ENCODE measurements at regions not wholly inside any gene's neighbourhood (a gene's known extent, or its start where the extent isn't known, plus 50 kb on each side); places are given as distances from the start of the nearest gene placed in this dataset.

DNA sequence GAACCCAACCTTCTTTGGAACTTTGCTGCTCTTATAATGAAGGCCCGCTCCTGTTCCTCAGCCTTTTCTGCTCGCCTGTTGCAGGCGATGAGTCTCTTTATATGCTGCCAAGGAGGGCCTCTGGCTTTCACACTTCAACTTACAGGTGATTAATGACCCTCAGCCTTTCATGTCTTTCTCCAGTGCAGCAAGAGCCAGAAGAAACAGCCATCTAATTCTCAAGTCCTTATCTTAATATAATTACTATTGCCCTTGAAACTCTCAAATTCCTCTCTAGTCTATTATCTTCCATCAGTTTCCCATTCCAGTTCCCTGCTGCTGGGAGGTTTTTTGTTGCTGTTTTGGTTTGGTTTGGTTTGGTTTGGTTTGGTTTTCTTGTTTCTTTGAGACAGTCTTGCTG, 121.8 kb upstream of the MED13 start:
- Mint-ChIP-seq H3K27ac (no peak overlapping the region), H3K9me3 (no peaks in the 10 kb centered on the region), H3K27me3 (ENCODE audit: low read depth) (peaks cover 5% of the 10 kb centered on the region), H3K36me3 (no peaks in the 10 kb centered on the region), H3K4me1 (peaks cover 6% of the 10 kb centered on the region), H3K4me3 (no peak overlapping the region)
- TF ChIP-seq, protein P1, sequence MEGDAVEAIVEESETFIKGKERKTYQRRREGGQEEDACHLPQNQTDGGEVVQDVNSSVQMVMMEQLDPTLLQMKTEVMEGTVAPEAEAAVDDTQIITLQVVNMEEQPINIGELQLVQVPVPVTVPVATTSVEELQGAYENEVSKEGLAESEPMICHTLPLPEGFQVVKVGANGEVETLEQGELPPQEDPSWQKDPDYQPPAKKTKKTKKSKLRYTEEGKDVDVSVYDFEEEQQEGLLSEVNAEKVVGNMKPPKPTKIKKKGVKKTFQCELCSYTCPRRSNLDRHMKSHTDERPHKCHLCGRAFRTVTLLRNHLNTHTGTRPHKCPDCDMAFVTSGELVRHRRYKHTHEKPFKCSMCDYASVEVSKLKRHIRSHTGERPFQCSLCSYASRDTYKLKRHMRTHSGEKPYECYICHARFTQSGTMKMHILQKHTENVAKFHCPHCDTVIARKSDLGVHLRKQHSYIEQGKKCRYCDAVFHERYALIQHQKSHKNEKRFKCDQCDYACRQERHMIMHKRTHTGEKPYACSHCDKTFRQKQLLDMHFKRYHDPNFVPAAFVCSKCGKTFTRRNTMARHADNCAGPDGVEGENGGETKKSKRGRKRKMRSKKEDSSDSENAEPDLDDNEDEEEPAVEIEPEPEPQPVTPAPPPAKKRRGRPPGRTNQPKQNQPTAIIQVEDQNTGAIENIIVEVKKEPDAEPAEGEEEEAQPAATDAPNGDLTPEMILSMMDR (IDR thresholded peaks at IDR 0.05; ENCODE audit: unreplicated experiment), result no peak
- no peak for DNase-seq (ENCODE audit: low spot score in 2 of 2, unreplicated experiment in 2 of 2)

DNA sequence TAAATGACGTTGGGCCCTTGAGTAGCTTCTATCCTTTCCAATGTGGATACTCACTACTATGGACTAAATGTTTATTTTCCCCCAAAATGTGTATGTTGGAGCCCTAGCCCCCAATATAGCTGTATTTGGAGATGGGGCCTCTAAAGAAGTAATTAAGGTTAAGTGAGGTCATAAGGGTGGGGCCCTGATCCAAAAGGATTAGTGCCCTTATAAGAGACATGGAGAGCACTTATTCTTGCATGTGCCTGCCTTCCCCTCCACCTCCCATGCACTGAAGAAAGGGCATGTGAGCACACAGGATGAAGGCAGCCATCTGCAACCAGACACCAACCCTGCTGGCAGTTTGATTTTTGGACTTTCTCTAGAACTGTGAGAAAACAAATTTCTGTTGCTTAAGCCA, 115.7 kb upstream of the MED13 start:
- no peaks in the 10 kb centered on the region for H3K4me1 Mint-ChIP-seq
- TF ChIP-seq, protein P1 (IDR thresholded peaks at IDR 0.05; ENCODE audit: unreplicated experiment), result no peak
- H3K36me3 Mint-ChIP-seq, result no peaks in the 10 kb centered on the region
- DNase-seq (ENCODE audit: low spot score in 2 of 2, unreplicated experiment in 2 of 2), result no peak
- no peak overlapping the region for H3K4me3 Mint-ChIP-seq
- H3K9me3 Mint-ChIP-seq, result peaks cover 4% of the 10 kb centered on the region
- H3K27ac Mint-ChIP-seq, result no peak overlapping the region
- peaks cover 5% of the 10 kb centered on the region for H3K27me3 Mint-ChIP-seq (ENCODE audit: low read depth)

DNA sequence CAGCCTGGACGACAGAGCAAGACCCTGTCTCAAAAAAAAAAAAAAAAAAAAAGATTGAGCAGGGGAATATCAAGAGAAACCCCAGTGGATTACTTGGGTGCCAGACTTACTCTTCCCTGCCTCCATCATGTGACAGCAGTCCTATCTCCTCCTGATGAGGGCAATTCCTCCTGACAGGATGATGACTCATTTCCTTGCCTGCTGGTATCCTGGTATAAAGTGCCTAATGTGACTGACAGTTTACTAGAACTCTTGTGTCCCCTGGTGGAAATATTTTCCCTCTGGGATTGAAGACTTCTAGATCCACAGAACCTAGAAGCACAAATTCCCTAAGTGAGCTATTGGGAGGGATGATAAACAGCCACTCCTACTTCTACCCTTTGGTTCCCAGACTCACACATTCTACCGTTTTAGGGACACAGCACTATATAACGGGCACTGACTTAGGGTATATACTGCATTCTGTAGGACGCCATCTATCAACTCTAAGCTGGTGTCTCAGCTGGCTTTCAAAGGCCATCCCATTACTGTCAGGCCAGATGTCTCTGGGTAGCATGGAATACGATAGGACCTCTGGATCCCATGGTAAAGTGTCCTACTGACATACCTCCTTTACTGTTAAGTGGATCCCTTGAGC, 114.6 kb upstream of the MED13 start:
- Mint-ChIP-seq H3K4me1 (no peaks in the 10 kb centered on the region), H3K36me3 (no peaks in the 10 kb centered on the region), H3K27me3 (ENCODE audit: low read depth) (peaks cover 2% of the 10 kb centered on the region), H3K4me3 (no peak overlapping the region), H3K27ac (no peak overlapping the region), H3K9me3 (peaks cover 4% of the 10 kb centered on the region)
- no peak for DNase-seq (ENCODE audit: low spot score in 2 of 2, unreplicated experiment in 2 of 2)
- TF ChIP-seq, protein P1 (IDR thresholded peaks at IDR 0.05; ENCODE audit: unreplicated experiment), result no peak

DNA sequence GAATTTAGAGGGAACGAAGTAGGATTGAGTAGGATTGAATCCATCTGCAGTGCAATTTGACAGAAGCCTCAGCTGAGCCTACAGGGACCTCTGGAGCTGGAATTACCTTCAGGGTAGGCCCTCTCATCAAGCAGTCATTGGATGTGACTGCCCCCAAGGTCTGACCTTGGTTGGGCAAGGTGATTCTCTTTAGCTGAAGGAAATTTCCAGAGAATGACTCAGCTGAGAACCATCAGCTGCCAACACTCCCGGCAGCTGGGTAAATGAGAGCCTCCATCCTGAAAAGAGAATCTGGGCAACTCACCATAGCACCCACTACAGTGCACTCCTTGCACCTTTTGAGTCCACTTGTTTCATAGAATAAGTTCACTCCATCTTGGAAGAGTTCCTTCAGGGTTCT, 113.5 kb upstream of the MED13 start:
- Mint-ChIP-seq H3K4me3 (no peak overlapping the region), H3K9me3 (peaks cover 4% of the 10 kb centered on the region), H3K27ac (no peak overlapping the region), H3K4me1 (no peaks in the 10 kb centered on the region), H3K36me3 (no peaks in the 10 kb centered on the region), H3K27me3 (ENCODE audit: low read depth) (no peaks in the 10 kb centered on the region)
- DNase-seq (ENCODE audit: low spot score in 2 of 2, unreplicated experiment in 2 of 2), result no peak
- TF ChIP-seq, protein P1 (IDR thresholded peaks at IDR 0.05; ENCODE audit: unreplicated experiment), result no peak

DNA sequence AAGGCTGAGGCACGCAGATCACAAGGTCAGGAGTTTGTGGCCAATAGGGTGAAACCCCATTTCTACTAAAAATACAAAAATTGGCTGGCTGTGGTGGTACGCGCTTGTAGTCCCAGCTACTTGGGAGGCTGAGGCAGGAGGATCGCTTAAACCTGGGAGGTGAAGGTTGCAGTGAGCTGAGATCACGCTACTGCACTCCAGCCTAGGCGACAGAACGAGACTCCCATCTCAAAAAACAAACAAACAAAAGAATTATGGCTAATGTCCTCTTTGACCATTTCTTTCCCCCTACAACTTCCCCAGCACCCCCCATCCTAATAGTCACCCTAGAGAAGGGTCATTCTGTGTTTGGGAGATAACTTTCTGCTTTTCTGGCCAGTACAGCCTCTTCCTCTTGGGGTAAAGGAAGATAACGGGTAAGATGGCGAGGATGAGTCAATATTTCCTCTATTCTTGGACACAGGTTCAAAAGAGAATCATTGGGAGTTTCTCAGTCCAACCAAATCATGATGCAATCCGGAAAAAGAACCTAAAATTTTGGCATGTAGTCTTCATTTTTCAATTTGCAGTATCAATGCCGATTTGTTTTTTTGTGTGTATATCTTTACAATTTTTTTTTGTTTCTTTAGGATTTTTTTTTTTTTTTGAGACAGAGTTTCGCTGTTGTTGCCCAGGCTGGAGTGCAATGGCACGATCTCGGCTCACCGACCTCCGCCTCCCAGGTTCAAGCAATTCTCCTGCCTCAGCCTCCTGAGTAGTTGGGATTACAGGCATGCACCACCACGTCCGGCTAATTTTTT, 107.6 kb upstream of the MED13 start:
- DNase-seq (ENCODE audit: low spot score in 2 of 2, unreplicated experiment in 2 of 2), result no peak

More for the DNA sequence above, 107.6 kb upstream of the MED13 start:
- Mint-ChIP-seq H3K27ac (no peak overlapping the region), H3K4me3 (no peak overlapping the region), H3K9me3 (no peaks in the 10 kb centered on the region), H3K36me3 (no peaks in the 10 kb centered on the region), H3K4me1 (no peaks in the 10 kb centered on the region), H3K27me3 (ENCODE audit: low read depth) (no peaks in the 10 kb centered on the region)
- TF ChIP-seq, protein P1 (IDR thresholded peaks at IDR 0.05; ENCODE audit: unreplicated experiment), result no peak
